GM23338 (cell line): ENCODE measurements at regions not wholly inside any gene's neighbourhood (a gene's known extent, or its start where the extent isn't known, plus 50 kb on each side); places are given as distances from the start of the nearest gene placed in this dataset.

Source experiments
- ATAC-seq: fragments of 200-7000 bp; cut with Tn5 transposase; 3 replicates; pipeline ENCODE4 v1.9.1; 2020
- DNase-seq: peaks from one replicate; pipeline ENCODE4 v3.0.0-alpha.2; 2015; ENCODE audit warnings: low spot score
- H2AFZ ChIP-seq: fragments of 200-600 bp; sonication (generic); 2 replicates; pipeline ENCODE4 v1.8.0; 2016; ENCODE audit warnings: antibody characterized with exemption, mild to moderate bottlenecking, moderate library complexity
- H3F3A ChIP-seq: fragments of 200-600 bp; sonication (generic); replicated peaks from 2 replicates; pipeline ENCODE4 v1.8.0; 2017; ENCODE audit warnings: antibody characterized with exemption, mixed run types, low read depth
- H3K27ac ChIP-seq: fragments of 200-600 bp; sonication (generic); 2 replicates; pipeline ENCODE4 v1.6.1; 2016; ENCODE audit warnings: low read depth
- H3K27me3 ChIP-seq: fragments of 200-600 bp; sonication (generic); 2 replicates; pipeline ENCODE4 v1.8.0; 2016; ENCODE audit warnings: mild to moderate bottlenecking, mixed run types, moderate library complexity; ENCODE audit not compliant: insufficient read depth
- H3K36me3 ChIP-seq: fragments of 200-600 bp; sonication (generic); 2 replicates; pipeline ENCODE4 v1.8.0; 2016; ENCODE audit warnings: mild to moderate bottlenecking; ENCODE audit not compliant: insufficient read depth
- H3K4me1 ChIP-seq: fragments of 200-600 bp; sonication (generic); 2 replicates; pipeline ENCODE4 v1.8.0; 2016; ENCODE audit warnings: mild to moderate bottlenecking, moderate library complexity; ENCODE audit not compliant: insufficient read depth
- H3K4me2 ChIP-seq: fragments of 200-600 bp; sonication (generic); 2 replicates; pipeline ENCODE4 v1.7.1; 2017; ENCODE audit warnings: mixed run types
- H3K4me3 ChIP-seq: fragments of 200-600 bp; sonication (generic); 2 replicates; pipeline ENCODE4 v1.6.1; 2016; ENCODE audit warnings: mixed run types
- H3K79me2 ChIP-seq: fragments of 200-600 bp; sonication (generic); replicated peaks from 2 replicates; pipeline ENCODE4 v1.8.0; 2017; ENCODE audit warnings: mild to moderate bottlenecking; ENCODE audit not compliant: insufficient read depth
- H3K9me2 ChIP-seq: fragments of 200-600 bp; sonication (generic); 2 replicates; pipeline ENCODE4 v1.8.0; 2017; ENCODE audit not compliant: insufficient read depth
- H4K20me1 ChIP-seq: fragments of 200-600 bp; sonication (generic); replicated peaks from 2 replicates; pipeline ENCODE4 v1.8.0; 2017; ENCODE audit warnings: mild to moderate bottlenecking; ENCODE audit not compliant: insufficient read depth
- H3K27ac Mint-ChIP-seq: 2 replicates; pipeline ENCODE4 v1.8.0; 2020; ENCODE audit warnings: inconsistent platforms, mild to moderate bottlenecking, moderate library complexity, mixed read lengths
- H3K27me3 Mint-ChIP-seq: 3 replicates; pipeline ENCODE4 v1.8.0; 2022; ENCODE audit warnings: low read depth, mild to moderate bottlenecking, moderate library complexity, mixed read lengths, inconsistent platforms; ENCODE audit not compliant: insufficient read depth, poor library complexity
- H3K36me3 Mint-ChIP-seq: 3 replicates; pipeline ENCODE4 v1.8.0; 2021; ENCODE audit warnings: low read depth, mild to moderate bottlenecking, inconsistent platforms, moderate library complexity, mixed read lengths
- H3K4me1 Mint-ChIP-seq: 3 replicates; pipeline ENCODE4 v1.8.0; 2020; ENCODE audit warnings: mild to moderate bottlenecking, inconsistent platforms, mixed read lengths
- H3K4me3 Mint-ChIP-seq: 3 replicates; pipeline ENCODE4 v1.8.0; 2021; ENCODE audit warnings: moderate library complexity, mild to moderate bottlenecking, inconsistent platforms, mixed read lengths
- H3K9me3 Mint-ChIP-seq: 3 replicates; pipeline ENCODE4 v1.8.0; 2020; ENCODE audit warnings: moderate library complexity, mild to moderate bottlenecking, inconsistent platforms, mixed read lengths
- CREB1 ChIP-seq: fragments of 250-450 bp; sonication (Bioruptor Pico); IDR thresholded peaks from 2 replicates; pipeline ENCODE4 v1.5.0; 2020; ENCODE audit warnings: low read depth, mild to moderate bottlenecking, moderate library complexity
- EZH2phosphoT487 ChIP-seq: fragments of 200-600 bp; sonication (generic); IDR thresholded peaks from one replicate; pipeline ENCODE4 v1.8.1; 2018; ENCODE audit warnings: antibody characterized with exemption; ENCODE audit not compliant: unreplicated experiment
- NANOG ChIP-seq: IDR thresholded peaks from 2 replicates; pipeline ENCODE4 v1.6.1; 2016; ENCODE audit warnings: antibody characterized with exemption, borderline replicate concordance
- POLR2AphosphoS5 ChIP-seq: IDR thresholded peaks from 2 replicates; pipeline ENCODE4 v1.6.1; 2016; ENCODE audit warnings: antibody characterized with exemption, low read depth
- STAT1 ChIP-seq: IDR thresholded peaks from one replicate; pipeline ENCODE4 v1.6.1; 2016; ENCODE audit warnings: antibody characterized with exemption; ENCODE audit not compliant: unreplicated experiment
- ZNF114 ChIP-seq: fragments of 250-450 bp; sonication (Bioruptor Pico); IDR thresholded peaks from 2 replicates; pipeline ENCODE4 v1.5.0; 2020; ENCODE audit warnings: mild to moderate bottlenecking, moderate library complexity
- ZNF331 ChIP-seq: fragments of 250-450 bp; sonication (Bioruptor Pico); IDR thresholded peaks from 2 replicates; pipeline ENCODE4 v1.5.0; 2020; ENCODE audit warnings: low read depth, mild to moderate bottlenecking, moderate library complexity
- TF ChIP-seq, protein P1 (sequence below), 2 experiments: fragments of 200-600 bp in 1 of 2; sonication (generic) in 1 of 2; conservative IDR thresholded peaks; 2 replicates each; pipeline versions ENCODE4 v1.5.1 to v1.6.1; 2016 to 2017; ENCODE audit warnings: antibody characterized with exemption in 2 of 2, low read depth in 2 of 2, mild to moderate bottlenecking in 2 of 2, moderate library complexity in 1 of 2

DNA sequence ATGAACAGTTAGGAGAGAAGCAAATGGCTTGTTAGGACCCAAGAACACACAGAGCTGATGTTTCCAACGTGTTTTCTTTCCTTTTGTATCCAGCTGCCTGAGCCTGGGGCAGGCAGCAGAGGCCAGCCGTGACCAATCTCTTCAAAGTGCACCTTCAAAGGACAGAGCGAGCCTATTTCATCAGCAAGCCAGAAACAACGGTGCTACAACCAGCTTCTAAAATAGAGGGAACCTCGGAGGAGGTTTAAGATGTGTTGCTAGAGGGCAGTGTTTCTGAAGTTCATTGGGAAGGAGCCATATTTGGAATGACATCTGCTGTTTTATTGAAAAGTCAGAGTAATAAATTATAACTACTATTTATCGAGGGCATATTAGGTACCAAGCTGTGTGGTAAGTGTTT is 56.2 kb upstream of the RFC3 start:
- Histone ChIP-seq H3K4me1 (no peaks in the 10 kb centered on the region), H3K4me3 (no peak overlapping the region), H3F3A (no peaks in the 10 kb centered on the region), H3K27ac (no peak overlapping the region), H3K9me2 (no peaks in the 10 kb centered on the region), H3K79me2 (no peaks in the 10 kb centered on the region), H2AFZ (peak overlapping the region; percentile 97), H4K20me1 (no peaks in the 10 kb centered on the region), H3K4me2 (no peak overlapping the region), H3K27me3 (no peaks in the 10 kb centered on the region), H3K36me3 (no peaks in the 10 kb centered on the region)
- Mint-ChIP-seq H3K36me3 (no peaks in the 10 kb centered on the region), H3K4me3 (no peak overlapping the region), H3K27me3 (no peaks in the 10 kb centered on the region), H3K27ac (peak overlapping the region; percentile 70; the same call in 1 of the 2 replicates), H3K4me1 (no peaks in the 10 kb centered on the region; the same call in 2 of the 3 replicates), H3K9me3 (no peaks in the 10 kb centered on the region)
- DNase-seq: peak; percentile 43
- ATAC-seq: peak; percentile 62
- TF ChIP-seq, protein P1, sequence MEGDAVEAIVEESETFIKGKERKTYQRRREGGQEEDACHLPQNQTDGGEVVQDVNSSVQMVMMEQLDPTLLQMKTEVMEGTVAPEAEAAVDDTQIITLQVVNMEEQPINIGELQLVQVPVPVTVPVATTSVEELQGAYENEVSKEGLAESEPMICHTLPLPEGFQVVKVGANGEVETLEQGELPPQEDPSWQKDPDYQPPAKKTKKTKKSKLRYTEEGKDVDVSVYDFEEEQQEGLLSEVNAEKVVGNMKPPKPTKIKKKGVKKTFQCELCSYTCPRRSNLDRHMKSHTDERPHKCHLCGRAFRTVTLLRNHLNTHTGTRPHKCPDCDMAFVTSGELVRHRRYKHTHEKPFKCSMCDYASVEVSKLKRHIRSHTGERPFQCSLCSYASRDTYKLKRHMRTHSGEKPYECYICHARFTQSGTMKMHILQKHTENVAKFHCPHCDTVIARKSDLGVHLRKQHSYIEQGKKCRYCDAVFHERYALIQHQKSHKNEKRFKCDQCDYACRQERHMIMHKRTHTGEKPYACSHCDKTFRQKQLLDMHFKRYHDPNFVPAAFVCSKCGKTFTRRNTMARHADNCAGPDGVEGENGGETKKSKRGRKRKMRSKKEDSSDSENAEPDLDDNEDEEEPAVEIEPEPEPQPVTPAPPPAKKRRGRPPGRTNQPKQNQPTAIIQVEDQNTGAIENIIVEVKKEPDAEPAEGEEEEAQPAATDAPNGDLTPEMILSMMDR (conservative IDR thresholded peaks at IDR 0.05; ENCODE audit: low read depth in 2 of 2): peak; percentile 37 to 41; a peak in 3 of 4 replicates
- no peak for TF ChIP-seq CREB1

DNA sequence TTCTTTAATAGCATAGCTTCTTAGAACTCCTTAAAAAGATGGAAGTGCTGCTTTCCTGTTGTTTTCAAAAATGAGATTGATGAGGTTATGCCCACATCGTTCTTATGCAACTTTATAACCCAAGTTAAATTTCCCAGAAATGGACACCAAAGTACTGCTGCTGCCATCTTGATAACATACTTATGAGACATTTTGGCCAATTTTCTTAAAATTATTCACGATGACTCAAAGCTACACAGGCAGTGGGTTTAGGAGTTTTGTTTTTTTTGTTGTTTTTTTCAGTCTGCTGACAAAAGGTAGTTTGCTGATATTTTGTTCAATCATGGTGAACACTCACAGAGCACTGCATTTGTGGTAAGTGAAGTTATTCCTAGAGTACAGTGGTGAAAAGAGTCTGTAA is 54.9 kb upstream of the RFC3 start:
- Histone ChIP-seq H3K4me1 (no peaks in the 10 kb centered on the region), H3F3A (no peaks in the 10 kb centered on the region), H3K4me3 (no peak overlapping the region), H2AFZ (no peak overlapping the region; the same call in 1 of the 2 replicates), H3K27ac (no peak overlapping the region), H4K20me1 (no peaks in the 10 kb centered on the region), H3K9me2 (no peaks in the 10 kb centered on the region), H3K79me2 (no peaks in the 10 kb centered on the region), H3K4me2 (no peak overlapping the region), H3K27me3 (no peaks in the 10 kb centered on the region), H3K36me3 (no peaks in the 10 kb centered on the region)
- Mint-ChIP-seq H3K9me3 (peaks cover 2% of the 10 kb centered on the region; the same call in 1 of the 3 replicates), H3K4me3 (no peak overlapping the region), H3K27ac (no peak overlapping the region), H3K4me1 (no peaks in the 10 kb centered on the region; the same call in 2 of the 3 replicates), H3K27me3 (no peaks in the 10 kb centered on the region), H3K36me3 (no peaks in the 10 kb centered on the region)
- DNase-seq (no peak), ATAC-seq (no peak)
- TF ChIP-seq ZNF114 (CRISPR knock-in tag): no peak
- TF ChIP-seq, protein P1 (conservative IDR thresholded peaks at IDR 0.05; ENCODE audit: low read depth in 2 of 2): no peak
- TF ChIP-seq CREB1: no peak
- no peak for TF ChIP-seq ZNF331 (CRISPR knock-in tag)
- no peak for TF ChIP-seq NANOG
- TF ChIP-seq POLR2AphosphoS5: no peak
- TF ChIP-seq STAT1: no peak
- TF ChIP-seq EZH2phosphoT487: no peak
